Transverse colon (tissue), 4 donors: ENCODE measurements at regions not wholly inside any gene's neighbourhood (a gene's known extent, or its start where the extent isn't known, plus 50 kb on each side); places are given as distances from the start of the nearest gene placed in this dataset.

Experiments
- DNase-seq: peaks from one replicate; pipeline ENCODE4 v3.0.0-alpha.2; 2019
- H3K27ac ChIP-seq, 4 donors: fragments of 200-600 bp; sonication (generic); 2 replicates each; pipeline ENCODE4 v1.5.1; 2016 to 2018; ENCODE audit warnings: inconsistent platforms in 4 of 4
- H3K27me3 ChIP-seq: fragments of 200-600 bp; sonication (generic); 2 replicates; pipeline ENCODE4 v1.5.1; 2017; ENCODE audit warnings: inconsistent platforms
- H3K36me3 ChIP-seq, 4 donors: fragments of 200-600 bp; sonication (generic); 2 replicates each; pipeline ENCODE4 v1.5.1; 2017 to 2019; ENCODE audit warnings: inconsistent platforms in 4 of 4
- H3K4me1 ChIP-seq, 4 donors: fragments of 200-600 bp; sonication (generic); 2 replicates each; pipeline ENCODE4 v1.5.1; 2017 to 2020; ENCODE audit warnings: inconsistent platforms in 4 of 4
- H3K4me3 ChIP-seq, 4 donors: fragments of 200-600 bp; sonication (generic); 1 replicate in 1 of 4; 2 replicates in 3 of 4; pipeline versions ENCODE4 v1.5.1 to v1.6.1; 2017 to 2019; ENCODE audit warnings: inconsistent platforms in 4 of 4
- H3K9me3 ChIP-seq, 2 donors: fragments of 200-600 bp; sonication (generic); 2 replicates each; pipeline ENCODE4 v1.5.1; 2017 to 2019; ENCODE audit warnings: inconsistent platforms in 2 of 2
- CTCF ChIP-seq, 5 experiments: fragments of 200-600 bp in 3 of 5; fragments of 450-650 bp in 2 of 5; sonication (generic) in 3 of 5; IDR thresholded peaks; 1 replicate in 2 of 5; 2 replicates in 3 of 5; pipeline ENCODE4 v1.5.1; 2016 to 2017; ENCODE audit warnings: antibody characterized with exemption in 5 of 5, inconsistent platforms in 3 of 5, mild to moderate bottlenecking in 2 of 5, moderate library complexity in 1 of 5
- EP300 ChIP-seq: sonication (generic); formaldehyde crosslinking; IDR thresholded peaks from one replicate; pipeline ENCODE4 v1.6.1; 2017; ENCODE audit warnings: antibody characterized with exemption, low read depth
- POLR2A ChIP-seq: fragments of 450-650 bp; IDR thresholded peaks from one replicate; pipeline ENCODE4 v1.6.1; 2016; ENCODE audit warnings: antibody characterized with exemption, mild to moderate bottlenecking, moderate library complexity
- POLR2AphosphoS5 ChIP-seq, 3 donors: sonication (generic); formaldehyde crosslinking; IDR thresholded peaks; one replicate each; pipeline ENCODE4 v1.6.1; 2016; ENCODE audit warnings: antibody characterized with exemption in 3 of 3
- WGBS, 2 donors: methylation state at CpG; one replicate each; pipeline ENCODE4 v1.1.5; 2018; ENCODE audit warnings: low coverage in 1 of 2; 5-methylcytosine and 5-hydroxymethylcytosine counted together
- in situ Hi-C, 4 donors: fragments of 200-750 bp; cut with MboI; loops; one replicate each; pipeline versions ENCODE4 v1.15.0 to v1.15.1; 2017; ENCODE audit warnings: low sequenced_read_pairs in 3 of 4, low pct_ligation_motif_present in 1 of 4, low pct_unique_long_range_greater_than_20kb in 1 of 4
- intact Hi-C: fragments of 100-400 bp; cut with DNase I; formaldehyde crosslinking; loops from one replicate; pipeline ENCODE4 v1.15.1; 2023; ENCODE audit warnings: low total_unique reads

DNA sequence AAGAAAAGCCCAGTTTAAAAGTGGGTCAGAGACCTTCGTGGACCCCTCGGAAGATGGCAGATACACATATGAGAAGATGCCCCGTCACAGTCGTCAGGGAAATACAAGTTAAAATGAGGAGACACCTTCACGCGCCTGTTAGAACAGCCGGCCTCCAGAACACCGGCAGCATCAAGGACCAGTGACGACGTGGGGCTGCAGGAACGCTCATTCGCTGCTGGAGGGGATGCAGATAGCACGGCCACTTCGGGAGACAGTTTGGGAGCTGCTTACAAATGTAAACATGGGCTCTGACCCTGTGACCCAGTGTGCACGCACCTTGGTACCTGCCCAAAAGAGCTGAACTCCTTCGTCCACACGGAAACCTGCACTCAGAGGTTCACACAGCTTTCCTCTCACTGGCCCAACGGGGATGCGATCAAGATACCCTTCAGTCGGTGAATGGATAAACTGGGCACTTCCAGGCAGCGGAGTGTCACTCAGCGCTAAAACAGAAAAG, 83.7 kb upstream of the CTDP1 start:
- intact Hi-C loops, result no loop called here
- 83 to 90% methylated on average over 5 to 22 of the region's 22 CpGs for WGBS, 2 donors
- in situ Hi-C loops, result no loop called here
- Histone ChIP-seq H3K27ac (no peak overlapping the region), H3K27me3 (no peaks in the 10 kb centered on the region), H3K36me3 (no peaks in the 10 kb centered on the region), H3K9me3 (no peaks in the 10 kb centered on the region), H3K4me1 (no peaks in the 10 kb centered on the region), H3K4me3 (no peak overlapping the region)
- no peak for TF ChIP-seq POLR2A
- TF ChIP-seq POLR2AphosphoS5 (IDR thresholded peaks at IDR 0.05), result no peak
- TF ChIP-seq CTCF (IDR thresholded peaks at IDR 0.05), result no peak
- TF ChIP-seq EP300, result no peak
- peak; percentile 2 for DNase-seq

- intact Hi-C loops (no loop called here), in situ Hi-C loops (no loop called here)
- H3K27me3 ChIP-seq, result no peaks in the 10 kb centered on the region
- peak; percentile 4 for DNase-seq
- H3K4me3 ChIP-seq, result no peak overlapping the region
- no peak for TF ChIP-seq EP300
- no peak for TF ChIP-seq POLR2A
- TF ChIP-seq CTCF (IDR thresholded peaks at IDR 0.05), result no peak
- no peak for TF ChIP-seq POLR2AphosphoS5 (IDR thresholded peaks at IDR 0.05)
- no peaks in the 10 kb centered on the region for H3K36me3 ChIP-seq
- 72 to 79% methylated on average over 2 to 27 of the region's 27 CpGs for WGBS, 2 donors
- H3K9me3 ChIP-seq, result no peaks in the 10 kb centered on the region
- no peaks in the 10 kb centered on the region for H3K4me1 ChIP-seq
- H3K27ac ChIP-seq, result no peak overlapping the region
Observed at GRCh38 chr18:79596446-79597175, 83.0 kb upstream of the CTDP1 start.

DNA sequence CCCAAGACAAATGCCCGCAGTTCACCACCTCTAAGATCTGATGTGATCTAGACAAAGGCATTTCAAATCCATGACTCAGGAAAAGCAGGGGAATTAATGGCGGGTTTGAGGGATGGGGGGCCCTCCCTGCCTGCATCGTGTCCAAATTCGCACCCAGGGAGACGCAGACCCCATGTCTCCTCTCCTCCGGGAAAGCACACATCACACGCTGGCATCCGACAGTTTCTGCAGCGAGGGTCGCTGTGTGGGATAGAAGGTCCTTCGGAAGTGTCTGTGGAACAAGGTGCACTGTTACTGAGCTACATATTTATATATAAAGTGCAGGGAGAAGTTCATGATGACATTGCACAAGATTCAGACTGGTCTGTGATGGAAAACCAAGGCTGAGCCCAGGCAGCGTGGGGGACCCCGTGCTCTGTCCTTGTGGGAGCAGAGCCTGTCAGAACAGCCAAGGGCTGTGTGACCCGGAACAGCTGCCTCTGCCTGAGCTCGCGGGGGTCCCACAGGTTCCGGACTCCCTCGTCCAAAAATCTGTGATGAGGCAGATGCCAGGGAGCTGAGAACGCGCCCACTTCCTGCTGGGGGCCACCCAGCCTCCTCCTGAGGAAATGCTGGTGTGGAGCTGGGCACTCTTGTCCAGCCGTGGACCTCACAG, 82.3 kb upstream of the CTDP1 start:
- DNase-seq, result peak; percentile 4
- intact Hi-C loops, result no loop called here

More for the DNA sequence above, 82.3 kb upstream of the CTDP1 start:
- 81% methylated on average over 21 of the region's 21 CpGs; no CpG with 5 or more reads in 1 of the 2 donors for WGBS, 2 donors
- no peaks in the 10 kb centered on the region for H3K27me3 ChIP-seq
- no peaks in the 10 kb centered on the region for H3K9me3 ChIP-seq
- in situ Hi-C loops, result no loop called here
- no peaks in the 10 kb centered on the region for H3K36me3 ChIP-seq
- TF ChIP-seq POLR2AphosphoS5 (IDR thresholded peaks at IDR 0.05) (no peak), EP300 (no peak), POLR2A (no peak), CTCF (IDR thresholded peaks at IDR 0.05) (no peak)
- H3K27ac ChIP-seq, result no peak overlapping the region
- no peaks in the 10 kb centered on the region for H3K4me1 ChIP-seq
- H3K4me3 ChIP-seq, result no peak overlapping the region
